CD14-positive monocyte (primary cell): ENCODE measurements at regions not wholly inside any gene's neighbourhood (a gene's known extent, or its start where the extent isn't known, plus 50 kb on each side); places are given as distances from the start of the nearest gene placed in this dataset.

ENCODE experiments used
- DNase-seq, 3 donors: peaks; one replicate each; pipeline ENCODE4 v3.0.0-alpha.2; 2011 to 2022
- H2AFZ ChIP-seq: 2 replicates; pipeline ENCODE4 v1.6.0; 2012; ENCODE audit warnings: mild to moderate bottlenecking, low read depth, low read length, inconsistent platforms; ENCODE audit not compliant: insufficient read depth, poor library complexity, severe bottlenecking
- H3K27ac ChIP-seq, 2 donors: 1 replicate in 1 of 2; 2 replicates in 1 of 2; pipeline ENCODE4 v1.5.1; 2012 to 2013; ENCODE audit warnings: low read length in 2 of 2, control low read depth in 1 of 2, inconsistent platforms in 1 of 2, low read depth in 1 of 2, mild to moderate bottlenecking in 1 of 2
- H3K27me3 ChIP-seq, 2 donors: one replicate each; pipeline versions ENCODE4 v1.6.0 to v1.6.1; 2011 to 2013; ENCODE audit warnings: low read length in 2 of 2; ENCODE audit not compliant: control insufficient read depth in 2 of 2, insufficient read depth in 2 of 2
- H3K36me3 ChIP-seq, 2 donors: replicated peaks in 1 of 2; 1 replicate in 1 of 2; 2 replicates in 1 of 2; pipeline versions ENCODE4 v1.5.1 to v1.6.1; 2012 to 2013; ENCODE audit warnings: low read length in 2 of 2, control low read depth in 1 of 2, inconsistent platforms in 1 of 2, mild to moderate bottlenecking in 1 of 2; ENCODE audit not compliant: insufficient read depth in 2 of 2, control insufficient read depth in 1 of 2
- H3K4me1 ChIP-seq, 2 donors: 1 replicate in 1 of 2; 2 replicates in 1 of 2; pipeline versions ENCODE4 v1.5.1 to v1.6.1; 2012 to 2013; ENCODE audit warnings: low read length in 2 of 2, control low read depth in 1 of 2, inconsistent platforms in 1 of 2, mild to moderate bottlenecking in 1 of 2, moderate library complexity in 1 of 2; ENCODE audit not compliant: insufficient read depth in 2 of 2, control insufficient read depth in 1 of 2
- H3K4me2 ChIP-seq: replicated peaks from 2 replicates; pipeline ENCODE3; 2012; ENCODE audit warnings: low read length, moderate library complexity, mild to moderate bottlenecking; ENCODE audit not compliant: poor library complexity, severe bottlenecking; ENCODE audit errors: extremely low read depth
- H3K4me3 ChIP-seq, 3 experiments: fragments of 200-600 bp in 1 of 3; sonication (generic) in 1 of 3; replicated peaks in 1 of 3; 1 replicate in 2 of 3; 2 replicates in 1 of 3; pipeline ENCODE4 v1.5.1; 2011 to 2013; ENCODE audit warnings: low read length in 3 of 3, mild to moderate bottlenecking in 3 of 3, control low read depth in 2 of 3, low read depth in 2 of 3, inconsistent platforms in 1 of 3, moderate library complexity in 1 of 3
- H3K79me2 ChIP-seq: 2 replicates; pipeline ENCODE4 v1.6.0; 2012; ENCODE audit warnings: mild to moderate bottlenecking, control low read depth, inconsistent platforms, low read length, moderate library complexity; ENCODE audit not compliant: insufficient read depth
- H3K9ac ChIP-seq: 2 replicates; pipeline ENCODE4 v1.6.0; 2017; ENCODE audit warnings: low read length, mild to moderate bottlenecking; ENCODE audit not compliant: insufficient read depth, poor library complexity, severe bottlenecking
- H3K9me3 ChIP-seq, 2 donors: replicated peaks in 1 of 2; 1 replicate in 1 of 2; 2 replicates in 1 of 2; pipeline versions ENCODE4 v1.5.1 to v1.6.1; 2012 to 2013; ENCODE audit warnings: low read length in 2 of 2, control low read depth in 1 of 2; ENCODE audit not compliant: control insufficient read depth in 1 of 2, insufficient read depth in 1 of 2
- H4K20me1 ChIP-seq: 2 replicates; pipeline ENCODE4 v1.6.0; 2012; ENCODE audit warnings: mild to moderate bottlenecking, low read length, control low read depth, moderate library complexity; ENCODE audit not compliant: insufficient read depth
- H3K27ac Mint-ChIP-seq, 7 donors: one replicate each; pipeline ENCODE4 v1.8.0; 2020; ENCODE audit warnings: mild to moderate bottlenecking in 7 of 7, mixed read lengths in 7 of 7, moderate library complexity in 6 of 7, inconsistent platforms in 2 of 7
- H3K27me3 Mint-ChIP-seq, 3 donors: one replicate each; pipeline ENCODE4 v1.8.0; 2021 to 2022; ENCODE audit warnings: low read depth in 3 of 3, mild to moderate bottlenecking in 3 of 3, mixed read lengths in 3 of 3, moderate library complexity in 3 of 3, inconsistent platforms in 1 of 3
- H3K36me3 Mint-ChIP-seq, 2 donors: one replicate each; pipeline ENCODE4 v1.8.0; 2020; ENCODE audit warnings: mixed read lengths in 2 of 2, inconsistent platforms in 1 of 2, mild to moderate bottlenecking in 1 of 2
- H3K4me1 Mint-ChIP-seq: one replicate; pipeline ENCODE4 v1.8.0; 2020; ENCODE audit warnings: mild to moderate bottlenecking, mixed read lengths
- H3K4me3 Mint-ChIP-seq, 2 donors: one replicate each; pipeline ENCODE4 v1.8.0; 2020; ENCODE audit warnings: mild to moderate bottlenecking in 2 of 2, mixed read lengths in 2 of 2, moderate library complexity in 1 of 2
- H3K9me3 Mint-ChIP-seq, 7 donors: one replicate each; pipeline ENCODE4 v1.8.0; 2020 to 2022; ENCODE audit warnings: mixed read lengths in 7 of 7, mild to moderate bottlenecking in 6 of 7, moderate library complexity in 6 of 7, inconsistent platforms in 2 of 7
- WGBS: methylation state at CpG from one replicate; pipeline ENCODE4 v1.1.5; 2013; ENCODE audit warnings: missing lambda C conversion rate; ENCODE audit not compliant: insufficient coverage; 5-methylcytosine and 5-hydroxymethylcytosine counted together
- intact Hi-C, 2 donors: fragments of 100-400 bp; cut with micrococcal nuclease; formaldehyde crosslinking; loops; one replicate each; pipeline versions ENCODE4 v1.15.0 to v1.15.1; 2023
- TF ChIP-seq, protein P1 (sequence below): fragments of 200-600 bp; IDR thresholded peaks from one replicate; pipeline ENCODE4 v1.8.0; 2022; ENCODE audit warnings: antibody characterized with exemption, mild to moderate bottlenecking

DNA sequence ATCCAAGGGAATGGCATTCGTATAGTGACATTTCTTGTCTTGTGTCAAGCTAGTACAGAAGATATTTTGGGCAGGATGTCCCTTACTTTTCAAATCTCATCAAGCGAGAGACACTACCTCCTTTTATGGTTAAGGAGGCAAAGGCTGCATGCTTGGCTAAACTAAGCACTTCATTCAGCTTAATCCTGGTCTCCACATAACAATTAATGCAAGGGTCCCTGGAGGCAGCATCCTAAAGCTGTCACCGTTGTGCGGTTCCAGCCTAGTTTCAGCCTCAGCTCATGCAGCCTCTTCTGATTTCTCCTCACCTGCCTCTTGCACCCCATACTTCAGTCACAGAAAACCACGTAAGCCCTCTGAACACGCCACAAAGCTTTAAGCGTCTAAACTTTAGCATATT, 67.1 kb upstream of the SLC22A23 start:
- TF ChIP-seq, protein P1, sequence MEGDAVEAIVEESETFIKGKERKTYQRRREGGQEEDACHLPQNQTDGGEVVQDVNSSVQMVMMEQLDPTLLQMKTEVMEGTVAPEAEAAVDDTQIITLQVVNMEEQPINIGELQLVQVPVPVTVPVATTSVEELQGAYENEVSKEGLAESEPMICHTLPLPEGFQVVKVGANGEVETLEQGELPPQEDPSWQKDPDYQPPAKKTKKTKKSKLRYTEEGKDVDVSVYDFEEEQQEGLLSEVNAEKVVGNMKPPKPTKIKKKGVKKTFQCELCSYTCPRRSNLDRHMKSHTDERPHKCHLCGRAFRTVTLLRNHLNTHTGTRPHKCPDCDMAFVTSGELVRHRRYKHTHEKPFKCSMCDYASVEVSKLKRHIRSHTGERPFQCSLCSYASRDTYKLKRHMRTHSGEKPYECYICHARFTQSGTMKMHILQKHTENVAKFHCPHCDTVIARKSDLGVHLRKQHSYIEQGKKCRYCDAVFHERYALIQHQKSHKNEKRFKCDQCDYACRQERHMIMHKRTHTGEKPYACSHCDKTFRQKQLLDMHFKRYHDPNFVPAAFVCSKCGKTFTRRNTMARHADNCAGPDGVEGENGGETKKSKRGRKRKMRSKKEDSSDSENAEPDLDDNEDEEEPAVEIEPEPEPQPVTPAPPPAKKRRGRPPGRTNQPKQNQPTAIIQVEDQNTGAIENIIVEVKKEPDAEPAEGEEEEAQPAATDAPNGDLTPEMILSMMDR: no peak
- intact Hi-C loops: no loop called here
- 91% methylated on average over 5 of the region's 7 CpGs for WGBS
- Histone ChIP-seq H3K79me2 (no peaks in the 10 kb centered on the region), H4K20me1 (no peaks in the 10 kb centered on the region), H3K9ac (no peak overlapping the region), H2AFZ (no peak overlapping the region), H3K4me2 (no peak overlapping the region), H3K9me3 (no peaks in the 10 kb centered on the region), H3K36me3 (no peaks in the 10 kb centered on the region), H3K4me3 (no peak overlapping the region), H3K27me3 (no peaks in the 10 kb centered on the region), H3K27ac (no peak overlapping the region), H3K4me1 (no peaks in the 10 kb centered on the region)
- peaks cover 0 to 8% (median 0%) of the 10 kb centered on the region in 7 donors for H3K9me3 Mint-ChIP-seq
- H3K4me1 Mint-ChIP-seq: no peaks in the 10 kb centered on the region
- no peak overlapping the region for H3K4me3 Mint-ChIP-seq
- no peak for DNase-seq
- H3K27ac Mint-ChIP-seq: no peak overlapping the region
- peaks cover 2 to 6% (median 6%) of the 10 kb centered on the region in 3 donors for H3K27me3 Mint-ChIP-seq
- H3K36me3 Mint-ChIP-seq: no peaks in the 10 kb centered on the region

DNA sequence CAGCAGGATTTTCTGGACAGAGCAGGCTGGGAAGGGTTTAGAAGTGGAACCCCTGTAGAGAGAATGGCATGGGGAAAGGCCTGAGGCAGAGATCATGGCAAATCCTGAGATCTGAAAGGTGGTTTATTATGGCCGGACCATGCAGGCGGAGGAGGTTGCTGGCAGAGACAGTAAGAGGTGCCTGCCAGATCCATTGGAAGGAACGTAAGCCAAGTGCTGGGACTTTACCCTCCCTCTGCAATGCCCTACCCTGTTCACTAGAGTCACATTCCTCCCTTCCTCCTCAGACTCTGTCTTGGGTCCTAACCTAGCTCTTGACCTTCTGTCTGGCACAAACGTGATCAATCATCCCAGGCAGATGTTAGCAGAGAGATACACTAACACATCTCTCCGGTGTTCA, 66.4 kb upstream of the SLC22A23 start:
- Histone ChIP-seq H2AFZ (no peak overlapping the region), H3K36me3 (no peaks in the 10 kb centered on the region), H3K4me1 (no peaks in the 10 kb centered on the region), H3K9me3 (no peaks in the 10 kb centered on the region), H3K4me2 (no peak overlapping the region), H3K9ac (no peak overlapping the region), H3K4me3 (no peak overlapping the region), H3K79me2 (no peaks in the 10 kb centered on the region), H3K27me3 (no peaks in the 10 kb centered on the region), H4K20me1 (no peaks in the 10 kb centered on the region), H3K27ac (no peak overlapping the region)
- H3K9me3 Mint-ChIP-seq: peaks cover 0 to 8% (median 0%) of the 10 kb centered on the region in 7 donors
- no peaks in the 10 kb centered on the region for H3K36me3 Mint-ChIP-seq
- H3K27me3 Mint-ChIP-seq: peaks cover 4 to 6% (median 6%) of the 10 kb centered on the region in 3 donors
- 79% methylated on average over 3 of the region's 5 CpGs for WGBS
- DNase-seq: no peak
- intact Hi-C loops: no loop called here
- no peak overlapping the region for H3K27ac Mint-ChIP-seq
- no peak overlapping the region for H3K4me3 Mint-ChIP-seq
- no peaks in the 10 kb centered on the region for H3K4me1 Mint-ChIP-seq
- TF ChIP-seq, protein P1: no peak
